ENCODE measurements at regions not wholly inside any gene's neighbourhood (a gene's known extent, or its start where the extent isn't known, plus 50 kb on each side); places are given as distances from the start of the nearest gene placed in this dataset.

DNA sequence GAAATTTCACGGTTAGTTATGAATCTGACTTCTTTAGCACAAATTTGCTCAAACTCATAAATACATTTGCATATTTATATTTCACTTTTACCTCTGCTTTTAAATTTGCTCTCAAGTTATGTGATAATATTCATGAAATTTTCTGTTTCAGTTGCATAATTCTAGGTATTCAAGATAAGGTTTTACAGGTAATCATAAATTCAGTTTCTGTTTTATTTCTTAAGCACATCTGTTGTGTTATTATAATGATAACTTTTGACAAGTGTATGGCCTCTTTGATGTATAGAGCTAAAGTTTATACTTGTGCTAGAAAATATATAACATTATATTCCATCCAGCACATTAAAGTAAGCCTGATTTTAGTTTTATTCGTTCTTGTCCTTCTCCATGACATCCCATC, 308.1 kb downstream of the SLC7A11 start:
- Mint-ChIP-seq H3K36me3 (ENCODE audit: low read depth) (no peaks in the 10 kb centered on the region), H3K4me3 (ENCODE audit: unreplicated experiment) (no peak overlapping the region), H3K4me1 (ENCODE audit: low read depth) (no peaks in the 10 kb centered on the region), H3K9me3 (ENCODE audit: low read depth) (peaks cover 8% of the 10 kb centered on the region), H3K27me3 (ENCODE audit: low read depth) (no peaks in the 10 kb centered on the region), H3K27ac (ENCODE audit: unreplicated experiment) (no peak overlapping the region)
- DNase-seq (ENCODE audit: low spot score): no peak
- TF ChIP-seq, protein P1, sequence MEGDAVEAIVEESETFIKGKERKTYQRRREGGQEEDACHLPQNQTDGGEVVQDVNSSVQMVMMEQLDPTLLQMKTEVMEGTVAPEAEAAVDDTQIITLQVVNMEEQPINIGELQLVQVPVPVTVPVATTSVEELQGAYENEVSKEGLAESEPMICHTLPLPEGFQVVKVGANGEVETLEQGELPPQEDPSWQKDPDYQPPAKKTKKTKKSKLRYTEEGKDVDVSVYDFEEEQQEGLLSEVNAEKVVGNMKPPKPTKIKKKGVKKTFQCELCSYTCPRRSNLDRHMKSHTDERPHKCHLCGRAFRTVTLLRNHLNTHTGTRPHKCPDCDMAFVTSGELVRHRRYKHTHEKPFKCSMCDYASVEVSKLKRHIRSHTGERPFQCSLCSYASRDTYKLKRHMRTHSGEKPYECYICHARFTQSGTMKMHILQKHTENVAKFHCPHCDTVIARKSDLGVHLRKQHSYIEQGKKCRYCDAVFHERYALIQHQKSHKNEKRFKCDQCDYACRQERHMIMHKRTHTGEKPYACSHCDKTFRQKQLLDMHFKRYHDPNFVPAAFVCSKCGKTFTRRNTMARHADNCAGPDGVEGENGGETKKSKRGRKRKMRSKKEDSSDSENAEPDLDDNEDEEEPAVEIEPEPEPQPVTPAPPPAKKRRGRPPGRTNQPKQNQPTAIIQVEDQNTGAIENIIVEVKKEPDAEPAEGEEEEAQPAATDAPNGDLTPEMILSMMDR (IDR thresholded peaks at IDR 0.05): no peak

DNA sequence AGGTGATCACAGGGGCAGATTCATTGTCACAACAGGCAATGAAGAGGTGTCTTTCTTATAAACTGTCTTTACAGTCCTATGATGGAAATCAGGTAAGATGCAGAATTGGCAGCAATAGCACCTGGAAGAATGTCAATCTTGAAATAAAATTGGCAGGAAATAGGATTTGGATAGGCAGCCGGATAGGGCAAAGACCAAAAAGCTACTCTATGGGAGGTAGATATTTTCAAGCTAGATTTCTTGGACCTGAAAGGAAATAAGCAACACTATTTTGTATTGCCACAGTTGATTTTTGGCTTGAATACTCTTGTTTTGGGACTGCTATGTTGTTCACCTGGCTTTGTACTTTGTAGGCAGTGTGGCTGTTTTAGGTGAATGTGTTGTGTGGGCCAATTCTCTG, 314.2 kb downstream of the SLC7A11 start:
- H3K9me3 Mint-ChIP-seq (ENCODE audit: low read depth): no peaks in the 10 kb centered on the region
- TF ChIP-seq, protein P1 (IDR thresholded peaks at IDR 0.05): no peak

DNA sequence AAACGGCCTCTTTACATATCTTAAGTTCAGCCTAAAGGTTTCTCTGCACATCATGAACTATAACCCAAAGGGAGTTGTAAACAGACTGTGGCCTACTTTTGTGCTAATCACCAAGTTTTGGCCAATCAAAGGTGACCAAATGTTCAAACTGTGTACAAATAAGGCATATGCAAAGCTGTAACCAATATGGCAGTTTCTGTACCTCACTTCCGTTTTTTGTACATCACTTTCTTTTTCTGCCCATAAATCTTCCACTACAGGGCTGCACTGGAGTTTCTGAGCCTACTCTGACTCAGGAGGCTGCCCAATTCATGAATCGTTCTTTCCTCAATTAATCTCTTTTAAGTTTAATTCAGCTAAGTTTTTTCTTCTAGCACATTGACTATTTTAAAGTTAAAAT, 318.7 kb downstream of the SLC7A11 start:
- H3K27me3 Mint-ChIP-seq (ENCODE audit: low read depth): no peaks in the 10 kb centered on the region
- no peak overlapping the region for H3K4me3 Mint-ChIP-seq (ENCODE audit: unreplicated experiment)
- TF ChIP-seq, protein P1 (IDR thresholded peaks at IDR 0.05): no peak
- H3K36me3 Mint-ChIP-seq (ENCODE audit: low read depth): no peaks in the 10 kb centered on the region
- H3K9me3 Mint-ChIP-seq (ENCODE audit: low read depth): peaks cover 4% of the 10 kb centered on the region
- no peak overlapping the region for H3K27ac Mint-ChIP-seq (ENCODE audit: unreplicated experiment)
- no peaks in the 10 kb centered on the region for H3K4me1 Mint-ChIP-seq (ENCODE audit: low read depth)
- DNase-seq (ENCODE audit: low spot score): no peak

More for the DNA sequence above, 314.2 kb downstream of the SLC7A11 start:
- no peak overlapping the region for H3K27ac Mint-ChIP-seq (ENCODE audit: unreplicated experiment)
- no peak overlapping the region for H3K4me3 Mint-ChIP-seq (ENCODE audit: unreplicated experiment)
- H3K27me3 Mint-ChIP-seq (ENCODE audit: low read depth): no peaks in the 10 kb centered on the region
- no peak for DNase-seq (ENCODE audit: low spot score)
- no peaks in the 10 kb centered on the region for H3K4me1 Mint-ChIP-seq (ENCODE audit: low read depth)
- H3K36me3 Mint-ChIP-seq (ENCODE audit: low read depth): no peaks in the 10 kb centered on the region

DNA sequence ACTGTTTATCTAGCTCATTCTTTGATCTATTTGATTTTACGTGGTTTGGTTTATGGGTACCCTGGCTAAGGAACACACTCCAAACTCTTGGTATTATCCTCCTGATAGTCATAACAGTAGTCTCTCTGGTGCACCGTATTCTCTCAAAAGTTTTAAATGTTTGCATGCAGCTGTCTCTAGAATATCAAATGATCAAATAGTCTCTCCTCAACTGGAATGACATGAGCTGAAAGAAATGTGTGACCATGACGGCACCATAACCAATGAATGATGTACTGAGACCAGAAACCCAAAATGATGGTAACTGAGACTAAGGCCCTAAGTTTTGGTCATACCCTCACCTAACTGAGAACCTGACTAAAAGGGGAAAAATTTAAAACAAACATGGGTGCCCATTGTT, 319.4 kb downstream of the SLC7A11 start:
- no peak overlapping the region for H3K27ac Mint-ChIP-seq (ENCODE audit: unreplicated experiment)
- H3K4me3 Mint-ChIP-seq (ENCODE audit: unreplicated experiment): no peak overlapping the region
- DNase-seq (ENCODE audit: low spot score): no peak
- H3K4me1 Mint-ChIP-seq (ENCODE audit: low read depth): no peaks in the 10 kb centered on the region
- H3K27me3 Mint-ChIP-seq (ENCODE audit: low read depth): no peaks in the 10 kb centered on the region
- H3K9me3 Mint-ChIP-seq (ENCODE audit: low read depth): peaks cover 4% of the 10 kb centered on the region
- TF ChIP-seq, protein P1 (IDR thresholded peaks at IDR 0.05): no peak
- no peaks in the 10 kb centered on the region for H3K36me3 Mint-ChIP-seq (ENCODE audit: low read depth)

DNA sequence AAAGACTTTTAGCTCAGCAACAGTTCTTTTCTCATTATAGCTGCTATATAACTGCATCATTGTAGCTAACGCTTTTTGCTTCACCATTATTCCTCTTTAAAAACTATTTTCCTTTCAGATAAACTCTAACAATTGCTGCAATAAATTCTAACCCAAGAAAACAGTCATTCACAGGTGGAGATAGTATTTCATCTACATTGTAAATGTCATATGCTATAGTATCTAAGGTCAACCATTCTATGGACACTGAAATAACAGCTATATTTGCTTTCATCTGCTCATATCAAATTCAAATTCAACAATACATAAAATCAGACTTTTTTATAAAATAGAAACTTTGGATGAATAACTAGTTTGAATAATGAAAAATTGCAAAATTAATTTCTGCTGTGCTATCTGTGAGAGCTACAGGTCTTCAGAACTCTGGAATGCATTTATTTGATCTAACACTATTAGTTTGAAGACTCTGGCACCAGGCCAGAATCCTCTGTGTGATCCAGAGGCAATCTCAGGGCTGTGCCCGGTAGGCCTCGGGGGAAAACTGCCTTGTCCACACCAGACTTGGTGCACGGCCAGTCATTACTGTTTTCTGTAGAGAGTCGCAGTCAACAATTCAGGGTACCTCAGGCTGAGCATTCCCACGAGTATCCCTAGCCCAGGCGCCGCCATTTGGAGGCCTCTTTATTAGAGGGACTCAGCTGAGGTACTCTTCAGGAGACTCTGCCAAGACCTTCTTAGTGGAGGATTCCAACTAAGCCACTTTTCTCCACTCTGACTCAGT, 332.4 kb downstream of the SLC7A11 start:
- Mint-ChIP-seq H3K27ac (ENCODE audit: unreplicated experiment) (no peak overlapping the region), H3K36me3 (ENCODE audit: low read depth) (no peaks in the 10 kb centered on the region), H3K27me3 (ENCODE audit: low read depth) (no peaks in the 10 kb centered on the region), H3K4me3 (ENCODE audit: unreplicated experiment) (no peak overlapping the region), H3K9me3 (ENCODE audit: low read depth) (peaks cover 6% of the 10 kb centered on the region), H3K4me1 (ENCODE audit: low read depth) (peaks cover 6% of the 10 kb centered on the region)
- DNase-seq (ENCODE audit: low spot score): no peak
- TF ChIP-seq, protein P1 (IDR thresholded peaks at IDR 0.05): no peak

Data from chondrocyte (in vitro differentiated cells).